NOMO-1 (cell line): ENCODE measurements at regions not wholly inside any gene's neighbourhood (a gene's known extent, or its start where the extent isn't known, plus 50 kb on each side); places are given as distances from the start of the nearest gene placed in this dataset.
"Not testable (repeated sequence)": the region's sequence is repeated elsewhere in the genome, so short reads cannot be mapped to it uniquely, and the experiment has no call there.

Experiments used
- DNase-seq, 2 experiments: peaks; one replicate each; lab custom pipeline; 2025; ENCODE audit not compliant: unreplicated experiment in 2 of 2; lab: John Stamatoyannopoulos, UW

DNA sequence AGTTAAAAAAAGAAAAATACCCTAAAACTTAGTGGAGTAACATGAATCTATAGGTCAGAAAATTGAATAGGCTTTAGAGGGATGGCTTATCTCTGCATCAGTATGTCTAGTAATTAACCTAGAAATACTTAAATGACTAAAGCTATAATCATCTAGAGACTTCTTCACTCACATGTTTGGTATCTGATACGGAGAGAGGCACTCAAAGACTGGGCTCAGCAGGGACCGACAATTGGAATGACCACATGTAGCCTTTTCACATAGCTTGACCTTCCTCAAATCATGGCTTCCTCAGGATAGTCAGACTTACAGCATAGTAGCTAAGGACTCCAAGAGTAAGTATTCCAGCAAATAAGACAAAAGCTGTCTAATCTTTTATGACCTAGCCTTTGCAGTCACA lies 105.3 kb upstream of the RORB start:
- DNase-seq, result no peak

DNA sequence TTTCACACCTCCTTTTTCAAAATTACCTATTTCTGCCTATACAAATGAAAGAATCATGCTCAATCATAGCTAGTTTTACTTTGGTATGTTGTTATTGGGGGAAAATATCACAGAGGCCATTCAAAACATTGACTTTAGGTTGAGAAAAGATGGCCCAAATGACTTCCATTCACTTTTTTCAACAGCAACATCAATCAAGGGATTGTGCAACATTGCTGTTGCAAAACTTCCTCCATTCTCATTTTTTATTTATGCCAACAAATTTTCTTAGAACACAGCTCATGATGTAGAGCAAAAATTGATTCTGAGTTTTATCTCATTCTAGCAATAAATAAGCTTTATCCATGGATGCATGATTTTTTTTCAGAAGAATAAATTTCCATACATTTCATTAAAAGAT lies 93.6 kb upstream of the RORB start:
- DNase-seq, result no peak

DNA sequence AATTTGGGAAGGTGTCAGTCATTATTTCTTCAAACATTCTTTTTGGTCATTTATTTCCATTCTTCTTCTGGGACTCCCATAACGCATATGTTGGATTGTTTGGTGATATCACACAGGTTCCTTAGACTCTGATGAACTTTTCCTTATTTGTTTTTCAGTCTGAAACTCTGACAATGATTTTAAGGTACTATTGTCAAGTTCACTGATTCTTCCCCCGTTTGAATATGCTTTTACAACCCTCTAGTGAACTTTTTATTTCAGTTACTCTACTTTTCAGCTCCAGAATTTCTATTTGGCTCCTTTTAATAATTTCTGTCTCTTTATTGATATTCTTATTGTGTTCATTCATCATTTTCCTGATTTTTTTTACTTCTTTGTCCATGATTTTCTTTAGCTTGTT lies 92.5 kb upstream of the RORB start:
- DNase-seq, result no peak

GRCh38 chr9:74407166-74407565 lies 90.0 kb upstream of the RORB start:
- DNase-seq, result no peak

DNA sequence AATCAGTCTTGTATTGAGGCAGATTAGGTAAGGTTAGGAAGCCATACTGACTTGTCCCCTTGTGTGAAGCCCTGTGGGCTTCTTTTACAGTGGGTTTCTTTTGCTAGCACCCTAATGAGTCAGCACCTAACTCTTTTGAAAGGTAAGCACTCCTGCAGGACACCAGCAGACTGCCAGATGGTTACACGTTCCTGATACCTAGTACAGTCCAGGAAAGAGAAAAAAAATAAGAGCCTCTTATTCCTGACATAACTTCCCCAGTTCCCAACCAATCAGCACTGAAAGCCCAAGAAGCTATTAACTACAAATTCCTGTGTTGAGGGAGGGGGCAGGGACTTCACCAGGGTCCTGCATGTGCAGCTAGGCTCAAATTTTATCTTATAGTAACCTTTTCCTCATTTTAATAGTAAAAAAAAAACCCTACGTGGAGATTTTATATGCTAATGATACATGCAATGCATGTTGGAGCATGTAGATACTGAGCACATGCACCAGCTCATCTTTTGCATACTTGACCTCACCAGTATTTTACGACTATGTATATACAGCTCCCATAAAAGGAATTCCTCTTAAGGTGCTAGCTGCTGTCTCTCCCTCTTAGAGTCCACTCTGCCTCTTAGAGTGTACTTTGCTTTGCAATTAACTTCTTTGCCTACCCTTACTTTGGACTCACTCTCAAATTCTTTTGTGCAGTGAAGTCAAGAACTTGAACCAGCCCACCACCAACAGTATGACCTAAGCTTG lies 84.7 kb upstream of the RORB start:
- DNase-seq, result no peak

DNA sequence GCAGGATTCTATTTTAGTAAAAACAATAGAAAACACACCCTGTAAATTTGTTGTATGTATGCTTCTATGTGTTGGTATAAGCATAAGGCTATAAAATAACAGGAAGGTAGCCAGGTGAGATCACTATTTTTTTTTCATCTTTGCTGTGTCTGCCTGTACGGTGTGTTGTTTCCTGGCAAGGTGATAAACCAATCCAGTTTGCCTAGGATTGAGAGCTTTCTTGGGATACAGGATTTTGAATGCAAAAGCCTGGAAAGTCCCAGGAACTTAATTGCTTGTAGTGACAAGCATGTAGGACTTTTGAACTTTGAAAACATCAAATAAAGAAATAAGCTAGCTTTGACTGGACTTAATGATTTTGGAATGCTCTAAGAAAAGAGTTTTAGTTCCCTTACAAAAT lies 83.3 kb upstream of the RORB start:
- no peak for DNase-seq

DNA sequence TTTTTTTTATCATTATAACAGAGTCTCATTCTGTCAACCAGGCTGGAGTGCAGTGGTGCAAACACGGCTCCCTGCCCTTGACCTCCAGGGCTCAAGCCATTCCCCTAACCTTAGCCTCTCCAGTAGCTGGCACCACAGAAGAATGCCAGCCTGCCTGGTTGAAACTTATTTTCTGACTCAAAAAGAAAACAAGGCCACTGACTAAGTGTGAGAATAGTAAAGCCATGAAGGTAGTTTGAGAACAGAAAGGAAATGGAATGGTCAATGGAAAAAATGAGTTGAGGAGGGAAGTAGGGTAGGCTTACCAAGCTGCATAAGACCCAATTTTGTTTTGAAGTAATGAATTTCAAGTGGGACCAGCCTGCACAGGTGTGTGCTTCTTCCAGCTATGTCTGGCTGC lies 82.8 kb upstream of the RORB start:
- no peak for DNase-seq

GRCh38 chr9:74415995-74416394 lies 81.1 kb upstream of the RORB start:
- no peak for DNase-seq

GRCh38 chr9:74424488-74424887 lies 72.6 kb upstream of the RORB start:
- not testable (repeated sequence) for DNase-seq

DNA sequence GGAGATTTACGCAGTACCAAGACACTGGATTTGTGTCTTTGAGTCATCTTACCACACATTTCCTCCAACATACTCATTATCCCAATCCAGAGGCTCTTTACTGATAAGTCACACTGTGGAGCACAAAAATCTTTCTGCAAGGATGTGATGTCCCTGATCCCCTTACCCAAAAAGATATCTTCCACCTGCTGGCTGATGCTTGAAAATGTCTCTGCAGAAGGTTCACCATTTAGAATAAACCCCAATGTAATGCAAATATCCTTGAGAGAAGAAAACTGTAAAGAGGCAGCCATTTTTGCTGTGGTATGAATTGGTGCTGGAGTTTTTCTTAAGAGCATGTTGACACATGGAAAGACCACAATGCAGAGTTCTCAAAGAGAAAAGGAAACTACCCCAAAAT lies 65.7 kb upstream of the RORB start:
- no peak for DNase-seq

DNA sequence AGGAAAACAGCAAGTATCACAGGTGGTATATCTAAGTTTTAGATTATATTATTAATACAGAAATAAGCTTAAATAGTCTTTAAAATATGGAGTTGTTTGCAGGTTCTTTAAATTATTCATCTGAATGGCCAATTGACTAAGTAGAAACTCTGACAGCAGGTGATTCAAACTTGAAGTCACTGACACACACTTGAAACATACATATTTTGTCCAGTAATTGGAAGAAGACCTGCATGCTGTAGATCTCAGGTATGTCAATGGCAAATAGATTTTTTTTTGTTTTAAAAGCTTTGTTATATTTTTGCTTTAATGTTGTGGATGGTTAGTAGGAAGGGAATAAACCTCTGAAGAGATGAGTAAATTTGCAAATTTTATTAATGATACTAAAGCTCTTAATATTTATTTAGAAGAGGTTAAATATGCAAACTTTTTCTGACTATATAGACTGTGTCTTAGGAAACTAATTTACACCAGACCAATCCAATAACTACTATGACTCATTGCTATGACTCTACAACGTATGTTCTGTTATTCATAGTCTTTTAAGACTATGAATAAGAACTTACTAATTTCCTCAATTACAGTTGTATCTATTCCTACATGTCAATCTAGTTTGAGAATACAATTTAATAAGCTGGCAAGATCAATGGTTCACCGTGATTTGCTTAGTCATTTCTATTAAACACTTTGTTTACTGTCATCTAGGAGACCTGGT lies 53.9 kb upstream of the RORB start:
- DNase-seq, result no peak

- DNase-seq, result no peak
Measured at GRCh38 chr9:74444369-74444768, 52.8 kb upstream of the RORB start.
